ENCODE measurements at regions not wholly inside any gene's neighbourhood (a gene's known extent, or its start where the extent isn't known, plus 50 kb on each side); places are given as distances from the start of the nearest gene placed in this dataset.

DNA sequence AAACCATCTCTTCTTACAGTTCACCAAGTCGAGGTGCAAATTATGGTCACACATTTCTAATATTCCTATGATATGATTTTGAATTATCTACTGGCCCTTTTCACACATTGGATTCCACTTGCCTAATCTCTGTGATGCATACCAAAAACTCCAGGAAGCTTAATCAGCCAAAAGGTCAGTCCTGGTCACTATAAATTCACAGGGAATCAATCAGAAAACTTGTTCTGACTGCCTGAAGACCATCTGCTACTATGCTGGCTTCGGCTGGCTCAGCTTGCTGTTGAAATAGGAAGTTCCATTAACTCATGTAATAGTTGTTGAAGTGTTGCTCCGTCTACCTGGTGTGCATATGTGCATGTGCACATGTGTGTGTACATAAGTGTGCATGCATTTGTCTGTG lies 142.8 kb upstream of the FLRT2 start:
- Histone ChIP-seq H3K27me3 (no peaks in the 10 kb centered on the region), H3K36me3 (no peaks in the 10 kb centered on the region), H3K4me1 (no peaks in the 10 kb centered on the region), H3K27ac (no peak overlapping the region), H3K4me3 (no peak overlapping the region), H3K9me3 (no peaks in the 10 kb centered on the region)
- in situ Hi-C loops (cut with MboI; ENCODE audit: low pct_ligation_motif_present in 1 of 4, low pct_unique_long_range_greater_than_20kb in 1 of 4, low sequenced_read_pairs in 3 of 4): no loop called here
- intact Hi-C loops (cut with DNase I; ENCODE audit: low total_unique reads): no loop called here
- TF ChIP-seq, protein P1, sequence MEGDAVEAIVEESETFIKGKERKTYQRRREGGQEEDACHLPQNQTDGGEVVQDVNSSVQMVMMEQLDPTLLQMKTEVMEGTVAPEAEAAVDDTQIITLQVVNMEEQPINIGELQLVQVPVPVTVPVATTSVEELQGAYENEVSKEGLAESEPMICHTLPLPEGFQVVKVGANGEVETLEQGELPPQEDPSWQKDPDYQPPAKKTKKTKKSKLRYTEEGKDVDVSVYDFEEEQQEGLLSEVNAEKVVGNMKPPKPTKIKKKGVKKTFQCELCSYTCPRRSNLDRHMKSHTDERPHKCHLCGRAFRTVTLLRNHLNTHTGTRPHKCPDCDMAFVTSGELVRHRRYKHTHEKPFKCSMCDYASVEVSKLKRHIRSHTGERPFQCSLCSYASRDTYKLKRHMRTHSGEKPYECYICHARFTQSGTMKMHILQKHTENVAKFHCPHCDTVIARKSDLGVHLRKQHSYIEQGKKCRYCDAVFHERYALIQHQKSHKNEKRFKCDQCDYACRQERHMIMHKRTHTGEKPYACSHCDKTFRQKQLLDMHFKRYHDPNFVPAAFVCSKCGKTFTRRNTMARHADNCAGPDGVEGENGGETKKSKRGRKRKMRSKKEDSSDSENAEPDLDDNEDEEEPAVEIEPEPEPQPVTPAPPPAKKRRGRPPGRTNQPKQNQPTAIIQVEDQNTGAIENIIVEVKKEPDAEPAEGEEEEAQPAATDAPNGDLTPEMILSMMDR (IDR thresholded peaks at IDR 0.05): no peak
- no peak for TF ChIP-seq POLR2A (IDR thresholded peaks at IDR 0.05)
- no peak for TF ChIP-seq EP300 (IDR thresholded peaks at IDR 0.05; ENCODE audit: low read depth)
- TF ChIP-seq POLR2AphosphoS5 (IDR thresholded peaks at IDR 0.05): no peak
- 67 to 69% methylated on average over 2 to 3 of the region's 3 CpGs for WGBS, 2 donors (ENCODE audit: low coverage in 1 of 2)
- no peak for DNase-seq

DNA sequence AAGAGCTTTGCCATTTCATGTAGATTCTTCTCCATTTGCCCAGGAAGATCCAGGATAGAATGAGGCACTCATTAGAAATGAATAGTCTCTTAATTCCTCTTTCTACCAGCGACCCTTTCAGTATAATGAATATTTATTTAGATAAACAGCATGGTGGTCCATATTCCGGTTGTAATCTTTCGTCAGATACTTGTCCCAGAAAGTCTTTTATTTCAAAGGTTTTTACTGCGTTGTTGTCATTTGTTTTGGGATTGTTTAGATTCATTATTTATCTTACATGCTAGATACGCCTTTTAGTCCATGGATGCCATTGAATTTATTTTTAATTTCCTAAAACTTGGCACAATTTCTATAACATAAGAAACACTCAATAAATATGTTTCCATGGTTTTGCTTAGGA lies 139.7 kb upstream of the FLRT2 start:
- no peaks in the 10 kb centered on the region for H3K9me3 ChIP-seq
- H3K27ac ChIP-seq: no peak overlapping the region
- no peak for DNase-seq
- TF ChIP-seq POLR2AphosphoS5 (IDR thresholded peaks at IDR 0.05) (no peak), POLR2A (IDR thresholded peaks at IDR 0.05) (no peak), EP300 (IDR thresholded peaks at IDR 0.05; ENCODE audit: low read depth) (no peak)
- TF ChIP-seq, protein P1 (IDR thresholded peaks at IDR 0.05): no peak
- in situ Hi-C loops (cut with MboI; ENCODE audit: low pct_ligation_motif_present in 1 of 4, low pct_unique_long_range_greater_than_20kb in 1 of 4, low sequenced_read_pairs in 3 of 4) (no loop called here), intact Hi-C loops (cut with DNase I; ENCODE audit: low total_unique reads) (no loop called here)
- 67 to 69% methylated on average over 5 of the region's 5 CpGs for WGBS, 2 donors (ENCODE audit: low coverage in 1 of 2)
- no peaks in the 10 kb centered on the region for H3K4me1 ChIP-seq
- H3K4me3 ChIP-seq: no peak overlapping the region
- H3K27me3 ChIP-seq: no peaks in the 10 kb centered on the region
- H3K36me3 ChIP-seq: no peaks in the 10 kb centered on the region

DNA sequence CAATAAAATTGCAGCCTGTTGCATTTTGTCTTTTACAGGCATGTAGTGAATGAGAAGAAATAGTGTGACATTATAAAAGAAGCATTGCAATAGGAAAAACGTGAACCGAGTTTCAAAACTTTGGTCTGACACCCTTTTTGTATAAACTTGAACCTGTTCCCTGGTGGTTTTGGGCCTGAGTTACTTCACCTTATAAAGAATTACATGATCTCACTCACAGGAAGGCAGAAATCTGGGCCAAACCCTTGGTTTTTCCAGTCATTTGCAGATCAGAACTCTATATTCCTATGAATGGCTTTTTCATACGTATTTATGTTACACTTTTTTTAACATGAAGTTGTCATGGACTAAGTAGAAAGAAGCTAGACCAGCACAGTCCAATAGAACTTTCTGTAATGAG lies 138.5 kb upstream of the FLRT2 start:
- Histone ChIP-seq H3K36me3 (no peaks in the 10 kb centered on the region), H3K9me3 (no peaks in the 10 kb centered on the region), H3K4me1 (no peaks in the 10 kb centered on the region), H3K27me3 (no peaks in the 10 kb centered on the region), H3K4me3 (no peak overlapping the region), H3K27ac (no peak overlapping the region)
- WGBS, 2 donors (ENCODE audit: low coverage in 1 of 2): 91 to 92% methylated on average over 3 of the region's 3 CpGs
- TF ChIP-seq, protein P1 (IDR thresholded peaks at IDR 0.05): no peak
- DNase-seq: no peak
- in situ Hi-C loops (cut with MboI; ENCODE audit: low pct_ligation_motif_present in 1 of 4, low pct_unique_long_range_greater_than_20kb in 1 of 4, low sequenced_read_pairs in 3 of 4) (no loop called here), intact Hi-C loops (cut with DNase I; ENCODE audit: low total_unique reads) (no loop called here)

DNA sequence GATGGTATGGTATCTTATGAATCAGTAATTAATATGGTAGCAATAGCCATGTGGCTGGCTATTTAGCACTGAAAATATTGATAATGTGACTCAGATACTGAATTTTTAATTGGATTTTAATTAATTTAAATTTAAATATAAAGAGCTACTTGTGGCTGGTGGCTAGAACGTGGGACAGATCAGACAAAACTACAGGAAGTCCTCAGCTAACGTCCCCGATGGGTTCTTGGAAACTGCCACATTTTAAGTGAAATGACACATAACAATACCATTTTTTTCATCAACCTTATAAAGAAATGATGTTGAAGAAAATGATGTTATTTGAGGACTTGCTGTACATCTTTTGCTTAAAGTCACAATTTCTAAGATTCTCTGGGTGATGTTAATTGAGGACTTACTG lies 138.1 kb upstream of the FLRT2 start:
- WGBS, 2 donors (ENCODE audit: low coverage in 1 of 2): 55 to 56% methylated on average over 3 of the region's 3 CpGs
- Histone ChIP-seq H3K4me3 (no peak overlapping the region), H3K4me1 (no peaks in the 10 kb centered on the region), H3K36me3 (no peaks in the 10 kb centered on the region), H3K9me3 (no peaks in the 10 kb centered on the region), H3K27me3 (no peaks in the 10 kb centered on the region), H3K27ac (no peak overlapping the region)
- intact Hi-C loops (cut with DNase I; ENCODE audit: low total_unique reads) (no loop called here), in situ Hi-C loops (cut with MboI; ENCODE audit: low pct_ligation_motif_present in 1 of 4, low pct_unique_long_range_greater_than_20kb in 1 of 4, low sequenced_read_pairs in 3 of 4) (no loop called here)
- no peak for DNase-seq
- no peak for TF ChIP-seq EP300 (IDR thresholded peaks at IDR 0.05; ENCODE audit: low read depth)
- TF ChIP-seq POLR2AphosphoS5 (IDR thresholded peaks at IDR 0.05): no peak
- TF ChIP-seq POLR2A (IDR thresholded peaks at IDR 0.05): no peak
- TF ChIP-seq, protein P1 (IDR thresholded peaks at IDR 0.05): no peak

Measured in transverse colon (tissue), 4 donors.